CD14-positive monocyte (primary cell): ENCODE measurements at regions not wholly inside any gene's neighbourhood (a gene's known extent, or its start where the extent isn't known, plus 50 kb on each side); places are given as distances from the start of the nearest gene placed in this dataset.

ENCODE experiments used
- DNase-seq, 3 donors: peaks; one replicate each; pipeline ENCODE4 v3.0.0-alpha.2; 2011 to 2022
- H2AFZ ChIP-seq: 2 replicates; pipeline ENCODE4 v1.6.0; 2012; ENCODE audit warnings: mild to moderate bottlenecking, low read depth, low read length, inconsistent platforms; ENCODE audit not compliant: insufficient read depth, poor library complexity, severe bottlenecking
- H3K27ac ChIP-seq, 2 donors: 1 replicate in 1 of 2; 2 replicates in 1 of 2; pipeline ENCODE4 v1.5.1; 2012 to 2013; ENCODE audit warnings: low read length in 2 of 2, control low read depth in 1 of 2, inconsistent platforms in 1 of 2, low read depth in 1 of 2, mild to moderate bottlenecking in 1 of 2
- H3K27me3 ChIP-seq, 2 donors: one replicate each; pipeline versions ENCODE4 v1.6.0 to v1.6.1; 2011 to 2013; ENCODE audit warnings: low read length in 2 of 2; ENCODE audit not compliant: control insufficient read depth in 2 of 2, insufficient read depth in 2 of 2
- H3K36me3 ChIP-seq, 2 donors: replicated peaks in 1 of 2; 1 replicate in 1 of 2; 2 replicates in 1 of 2; pipeline versions ENCODE4 v1.5.1 to v1.6.1; 2012 to 2013; ENCODE audit warnings: low read length in 2 of 2, control low read depth in 1 of 2, inconsistent platforms in 1 of 2, mild to moderate bottlenecking in 1 of 2; ENCODE audit not compliant: insufficient read depth in 2 of 2, control insufficient read depth in 1 of 2
- H3K4me1 ChIP-seq, 2 donors: 1 replicate in 1 of 2; 2 replicates in 1 of 2; pipeline versions ENCODE4 v1.5.1 to v1.6.1; 2012 to 2013; ENCODE audit warnings: low read length in 2 of 2, control low read depth in 1 of 2, inconsistent platforms in 1 of 2, mild to moderate bottlenecking in 1 of 2, moderate library complexity in 1 of 2; ENCODE audit not compliant: insufficient read depth in 2 of 2, control insufficient read depth in 1 of 2
- H3K4me2 ChIP-seq: replicated peaks from 2 replicates; pipeline ENCODE3; 2012; ENCODE audit warnings: low read length, moderate library complexity, mild to moderate bottlenecking; ENCODE audit not compliant: poor library complexity, severe bottlenecking; ENCODE audit errors: extremely low read depth
- H3K4me3 ChIP-seq, 3 experiments: fragments of 200-600 bp in 1 of 3; sonication (generic) in 1 of 3; replicated peaks in 1 of 3; 1 replicate in 2 of 3; 2 replicates in 1 of 3; pipeline ENCODE4 v1.5.1; 2011 to 2013; ENCODE audit warnings: low read length in 3 of 3, mild to moderate bottlenecking in 3 of 3, control low read depth in 2 of 3, low read depth in 2 of 3, inconsistent platforms in 1 of 3, moderate library complexity in 1 of 3
- H3K79me2 ChIP-seq: 2 replicates; pipeline ENCODE4 v1.6.0; 2012; ENCODE audit warnings: mild to moderate bottlenecking, control low read depth, inconsistent platforms, low read length, moderate library complexity; ENCODE audit not compliant: insufficient read depth
- H3K9ac ChIP-seq: 2 replicates; pipeline ENCODE4 v1.6.0; 2017; ENCODE audit warnings: low read length, mild to moderate bottlenecking; ENCODE audit not compliant: insufficient read depth, poor library complexity, severe bottlenecking
- H3K9me3 ChIP-seq, 2 donors: replicated peaks in 1 of 2; 1 replicate in 1 of 2; 2 replicates in 1 of 2; pipeline versions ENCODE4 v1.5.1 to v1.6.1; 2012 to 2013; ENCODE audit warnings: low read length in 2 of 2, control low read depth in 1 of 2; ENCODE audit not compliant: control insufficient read depth in 1 of 2, insufficient read depth in 1 of 2
- H4K20me1 ChIP-seq: 2 replicates; pipeline ENCODE4 v1.6.0; 2012; ENCODE audit warnings: mild to moderate bottlenecking, low read length, control low read depth, moderate library complexity; ENCODE audit not compliant: insufficient read depth
- H3K27ac Mint-ChIP-seq, 7 donors: one replicate each; pipeline ENCODE4 v1.8.0; 2020; ENCODE audit warnings: mild to moderate bottlenecking in 7 of 7, mixed read lengths in 7 of 7, moderate library complexity in 6 of 7, inconsistent platforms in 2 of 7
- H3K27me3 Mint-ChIP-seq, 3 donors: one replicate each; pipeline ENCODE4 v1.8.0; 2021 to 2022; ENCODE audit warnings: low read depth in 3 of 3, mild to moderate bottlenecking in 3 of 3, mixed read lengths in 3 of 3, moderate library complexity in 3 of 3, inconsistent platforms in 1 of 3
- H3K36me3 Mint-ChIP-seq, 2 donors: one replicate each; pipeline ENCODE4 v1.8.0; 2020; ENCODE audit warnings: mixed read lengths in 2 of 2, inconsistent platforms in 1 of 2, mild to moderate bottlenecking in 1 of 2
- H3K4me1 Mint-ChIP-seq: one replicate; pipeline ENCODE4 v1.8.0; 2020; ENCODE audit warnings: mild to moderate bottlenecking, mixed read lengths
- H3K4me3 Mint-ChIP-seq, 2 donors: one replicate each; pipeline ENCODE4 v1.8.0; 2020; ENCODE audit warnings: mild to moderate bottlenecking in 2 of 2, mixed read lengths in 2 of 2, moderate library complexity in 1 of 2
- H3K9me3 Mint-ChIP-seq, 7 donors: one replicate each; pipeline ENCODE4 v1.8.0; 2020 to 2022; ENCODE audit warnings: mixed read lengths in 7 of 7, mild to moderate bottlenecking in 6 of 7, moderate library complexity in 6 of 7, inconsistent platforms in 2 of 7
- WGBS: methylation state at CpG from one replicate; pipeline ENCODE4 v1.1.5; 2013; ENCODE audit warnings: missing lambda C conversion rate; ENCODE audit not compliant: insufficient coverage; 5-methylcytosine and 5-hydroxymethylcytosine counted together
- intact Hi-C, 2 donors: fragments of 100-400 bp; cut with micrococcal nuclease; formaldehyde crosslinking; loops; one replicate each; pipeline versions ENCODE4 v1.15.0 to v1.15.1; 2023
- TF ChIP-seq, protein P1 (sequence below): fragments of 200-600 bp; IDR thresholded peaks from one replicate; pipeline ENCODE4 v1.8.0; 2022; ENCODE audit warnings: antibody characterized with exemption, mild to moderate bottlenecking

DNA sequence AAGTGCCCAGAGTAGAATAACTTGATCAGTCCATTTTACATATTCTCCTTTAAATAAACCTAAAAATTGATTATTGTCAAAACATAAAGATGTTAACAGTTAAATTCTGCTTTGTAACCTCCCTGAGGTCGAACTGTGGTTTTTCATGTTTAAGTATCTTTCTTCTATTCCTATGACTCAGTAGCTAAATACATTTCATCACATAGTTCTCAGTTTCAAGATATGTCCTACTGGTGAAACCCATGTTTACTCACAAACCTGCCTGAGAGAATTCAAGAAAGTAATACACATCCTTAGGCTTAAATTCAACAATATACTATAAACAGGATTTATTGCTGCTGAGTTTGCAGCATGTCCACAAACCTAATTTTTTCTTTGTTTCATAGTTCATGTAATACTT is 692.9 kb downstream of the ZPLD1 start:
- intact Hi-C loops = no loop called here
- Histone ChIP-seq H3K4me3 (no peak overlapping the region), H3K4me1 (no peaks in the 10 kb centered on the region), H3K27me3 (no peaks in the 10 kb centered on the region), H2AFZ (no peak overlapping the region), H3K9ac (no peak overlapping the region), H3K9me3 (no peaks in the 10 kb centered on the region), H3K36me3 (no peaks in the 10 kb centered on the region), H3K4me2 (no peak overlapping the region), H3K79me2 (no peaks in the 10 kb centered on the region), H4K20me1 (no peaks in the 10 kb centered on the region), H3K27ac (no peak overlapping the region)
- Mint-ChIP-seq H3K9me3 (peaks cover 0 to 4% (median 0%) of the 10 kb centered on the region in 7 donors), H3K27me3 (no peaks in the 10 kb centered on the region), H3K27ac (no peak overlapping the region), H3K4me1 (no peaks in the 10 kb centered on the region), H3K36me3 (no peaks in the 10 kb centered on the region), H3K4me3 (no peak overlapping the region)
- TF ChIP-seq, protein P1, sequence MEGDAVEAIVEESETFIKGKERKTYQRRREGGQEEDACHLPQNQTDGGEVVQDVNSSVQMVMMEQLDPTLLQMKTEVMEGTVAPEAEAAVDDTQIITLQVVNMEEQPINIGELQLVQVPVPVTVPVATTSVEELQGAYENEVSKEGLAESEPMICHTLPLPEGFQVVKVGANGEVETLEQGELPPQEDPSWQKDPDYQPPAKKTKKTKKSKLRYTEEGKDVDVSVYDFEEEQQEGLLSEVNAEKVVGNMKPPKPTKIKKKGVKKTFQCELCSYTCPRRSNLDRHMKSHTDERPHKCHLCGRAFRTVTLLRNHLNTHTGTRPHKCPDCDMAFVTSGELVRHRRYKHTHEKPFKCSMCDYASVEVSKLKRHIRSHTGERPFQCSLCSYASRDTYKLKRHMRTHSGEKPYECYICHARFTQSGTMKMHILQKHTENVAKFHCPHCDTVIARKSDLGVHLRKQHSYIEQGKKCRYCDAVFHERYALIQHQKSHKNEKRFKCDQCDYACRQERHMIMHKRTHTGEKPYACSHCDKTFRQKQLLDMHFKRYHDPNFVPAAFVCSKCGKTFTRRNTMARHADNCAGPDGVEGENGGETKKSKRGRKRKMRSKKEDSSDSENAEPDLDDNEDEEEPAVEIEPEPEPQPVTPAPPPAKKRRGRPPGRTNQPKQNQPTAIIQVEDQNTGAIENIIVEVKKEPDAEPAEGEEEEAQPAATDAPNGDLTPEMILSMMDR = no peak
- WGBS = 60% methylated on average over 1 of the region's 1 CpG
- DNase-seq = no peak

DNA sequence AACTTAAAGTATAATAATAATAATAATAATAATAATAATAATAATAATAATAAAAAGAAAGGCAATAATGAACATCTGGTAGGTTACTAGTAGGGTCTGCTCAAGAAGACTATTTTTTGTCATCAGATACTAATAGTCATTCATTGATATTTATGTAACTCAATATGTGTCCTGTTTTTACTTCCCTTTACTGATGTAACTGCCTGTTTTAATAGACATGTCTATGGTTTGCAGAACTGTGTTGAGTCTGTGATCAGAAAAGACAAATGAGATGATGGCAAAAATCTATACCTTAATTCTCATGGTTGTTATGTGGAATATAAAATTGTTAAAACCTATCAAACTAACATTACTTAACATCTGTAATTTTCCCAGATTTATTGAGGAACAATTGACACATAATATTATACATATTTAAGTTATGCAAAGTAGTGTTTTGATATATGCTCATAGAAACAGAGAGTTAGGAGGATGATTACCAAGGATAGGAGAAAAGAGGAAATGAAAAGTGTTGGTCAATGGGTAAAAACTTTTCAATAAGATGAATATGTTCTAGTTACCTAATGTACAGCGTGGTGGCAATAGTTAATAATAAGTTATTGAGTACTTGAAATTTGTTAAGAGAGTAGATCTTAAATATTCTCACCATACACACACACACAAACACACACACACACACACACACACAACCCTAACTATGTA is 699.4 kb downstream of the ZPLD1 start:
- H3K27ac ChIP-seq = no peak overlapping the region

More for the DNA sequence above, 699.4 kb downstream of the ZPLD1 start:
- H3K9ac ChIP-seq = no peak overlapping the region
- H2AFZ ChIP-seq = no peak overlapping the region
- TF ChIP-seq, protein P1 = no peak
- H3K4me2 ChIP-seq = no peak overlapping the region
- H3K9me3 ChIP-seq = no peaks in the 10 kb centered on the region
- no peaks in the 10 kb centered on the region for H3K36me3 ChIP-seq
- Mint-ChIP-seq H3K9me3 (peaks cover 0 to 4% (median 2%) of the 10 kb centered on the region in 7 donors), H3K27me3 (no peaks in the 10 kb centered on the region), H3K4me1 (no peaks in the 10 kb centered on the region), H3K4me3 (no peak overlapping the region), H3K36me3 (no peaks in the 10 kb centered on the region), H3K27ac (no peak overlapping the region)
- no peak for DNase-seq
- no peak overlapping the region for H3K4me3 ChIP-seq
- intact Hi-C loops = no loop called here
- H4K20me1 ChIP-seq = no peaks in the 10 kb centered on the region
- no peaks in the 10 kb centered on the region for H3K27me3 ChIP-seq
- H3K4me1 ChIP-seq = no peaks in the 10 kb centered on the region
- no CpG with 5 or more reads among the region's 1 CpG for WGBS
- H3K79me2 ChIP-seq = no peaks in the 10 kb centered on the region
